Activated naive CD4-positive, alpha-beta T cell treated with anti-CD3 and anti-CD28 coated beads, Interleukin-2, amount 50 U/mL, for 72 hours (primary cell): ENCODE measurements at regions not wholly inside any gene's neighbourhood (a gene's known extent, or its start where the extent isn't known, plus 50 kb on each side); places are given as distances from the start of the nearest gene placed in this dataset.
"Not testable (repeated sequence)": the region's sequence is repeated elsewhere in the genome, so short reads cannot be mapped to it uniquely, and the experiment has no call there.

Experiments
- ATAC-seq, 2 donors: fragments of 150-1000 bp; cut with Tn5 transposase; 2 replicates each; pipeline ENCODE4 v1.10.0; 2021; ENCODE audit warnings: mild to moderate bottlenecking in 2 of 2, moderate library complexity in 2 of 2
- DNase-seq, 2 donors: peaks; one replicate each; pipeline ENCODE4 v3.0.0; 2021 to 2022; ENCODE audit warnings: low spot score in 2 of 2
- H3K27ac Mint-ChIP-seq, 2 donors: one replicate each; pipeline ENCODE4 v1.8.0; 2022; ENCODE audit warnings: mild to moderate bottlenecking in 2 of 2, mixed read lengths in 2 of 2
- H3K36me3 Mint-ChIP-seq, 2 donors: one replicate each; pipeline ENCODE4 v1.8.0; 2022; ENCODE audit warnings: mixed read lengths in 2 of 2
- H3K9me3 Mint-ChIP-seq, 2 donors: one replicate each; pipeline ENCODE4 v1.8.0; 2022; ENCODE audit warnings: mixed read lengths in 2 of 2

DNA sequence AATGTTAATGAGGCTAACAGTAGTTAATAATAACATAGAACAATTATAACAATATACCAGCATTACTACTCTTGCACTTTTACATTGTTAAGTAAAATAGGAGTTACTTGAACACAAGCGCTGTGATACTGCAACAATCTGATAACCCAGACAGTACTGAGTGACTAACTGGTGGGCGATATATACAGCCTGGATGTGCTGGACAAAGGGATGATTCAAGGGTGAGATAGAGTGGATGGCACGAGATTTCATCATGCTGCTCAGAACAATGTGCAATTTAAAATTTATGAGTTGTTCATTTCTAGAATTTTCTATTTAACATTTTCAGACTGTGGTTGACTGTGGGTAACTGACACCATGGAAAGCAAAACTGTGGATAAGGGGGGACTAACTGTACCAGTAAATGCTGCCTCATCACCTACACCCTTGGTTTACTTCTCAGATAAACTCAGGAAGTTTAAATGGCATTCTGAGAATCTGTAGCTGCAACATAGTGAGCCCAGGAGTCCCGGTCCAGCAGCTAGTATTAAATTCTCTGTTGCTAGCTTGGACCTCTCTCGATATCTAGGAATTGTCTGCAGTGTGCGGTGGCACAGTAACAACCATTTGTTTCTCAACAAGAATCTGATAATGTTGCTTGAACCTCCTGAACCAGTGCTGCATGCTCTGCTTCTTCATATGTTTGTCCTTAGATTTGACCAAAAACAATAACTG, 80.9 kb upstream of the SEC22B start:
- not testable (repeated sequence) for DNase-seq, H3K27ac Mint-ChIP-seq, H3K9me3 Mint-ChIP-seq, H3K36me3 Mint-ChIP-seq
- ATAC-seq = peak; percentile 60 to 93

DNA sequence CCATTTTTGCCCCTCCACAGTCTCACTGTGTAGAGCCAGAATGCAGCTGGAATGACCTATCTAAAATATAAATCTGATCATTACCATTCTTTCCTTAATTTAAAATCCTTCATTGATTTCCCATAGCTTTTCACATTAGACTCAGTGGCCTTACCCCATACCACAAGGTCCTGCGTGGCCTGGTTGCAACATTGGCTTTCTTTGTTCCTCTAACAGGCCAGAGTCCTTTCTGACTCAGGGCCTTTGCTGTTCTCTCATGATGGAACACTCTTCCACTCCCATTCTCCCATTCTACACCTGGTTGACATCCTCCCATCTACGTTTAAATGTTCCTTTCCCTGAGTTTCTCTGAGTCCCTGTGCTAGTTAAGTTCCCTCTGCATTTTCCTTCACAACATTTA, 74.4 kb upstream of the SEC22B start:
- H3K36me3 Mint-ChIP-seq, ATAC-seq, H3K27ac Mint-ChIP-seq, DNase-seq, H3K9me3 Mint-ChIP-seq: not testable (repeated sequence)

DNA sequence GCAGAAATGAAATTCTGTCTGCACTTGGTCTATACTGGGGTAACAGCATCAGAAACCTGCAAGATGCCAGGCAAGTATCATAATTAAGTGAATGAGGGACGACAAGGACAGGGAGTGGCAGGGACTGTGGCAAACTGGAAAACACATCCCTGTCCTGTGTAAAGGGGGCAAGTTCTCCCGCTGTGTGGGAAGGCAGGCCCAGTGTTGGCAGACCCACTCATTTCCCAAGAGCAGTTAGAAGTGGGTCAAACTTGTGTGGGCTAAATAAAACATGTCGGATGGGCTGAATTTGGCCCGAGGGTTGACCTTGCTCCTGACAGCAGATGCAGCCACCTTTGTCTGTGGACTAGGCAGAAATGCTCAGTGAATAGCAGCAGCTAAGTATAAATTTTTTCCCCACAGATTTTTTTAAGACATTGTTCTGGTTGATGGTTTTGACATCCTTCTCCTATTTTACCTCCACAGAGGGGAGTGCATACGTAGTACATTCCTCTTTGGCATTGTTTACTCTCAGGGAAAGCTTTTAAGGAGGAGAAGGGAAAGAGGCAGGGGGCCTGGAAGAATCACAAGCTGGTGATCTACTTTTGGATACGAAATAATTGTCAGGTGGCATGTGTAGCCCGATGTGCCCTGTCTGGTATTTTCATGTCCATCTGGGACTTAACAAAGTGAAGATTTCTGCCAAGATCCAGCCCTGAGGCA, 72.6 kb upstream of the SEC22B start:
- H3K9me3 Mint-ChIP-seq, H3K36me3 Mint-ChIP-seq, H3K27ac Mint-ChIP-seq, DNase-seq, ATAC-seq: not testable (repeated sequence)

DNA sequence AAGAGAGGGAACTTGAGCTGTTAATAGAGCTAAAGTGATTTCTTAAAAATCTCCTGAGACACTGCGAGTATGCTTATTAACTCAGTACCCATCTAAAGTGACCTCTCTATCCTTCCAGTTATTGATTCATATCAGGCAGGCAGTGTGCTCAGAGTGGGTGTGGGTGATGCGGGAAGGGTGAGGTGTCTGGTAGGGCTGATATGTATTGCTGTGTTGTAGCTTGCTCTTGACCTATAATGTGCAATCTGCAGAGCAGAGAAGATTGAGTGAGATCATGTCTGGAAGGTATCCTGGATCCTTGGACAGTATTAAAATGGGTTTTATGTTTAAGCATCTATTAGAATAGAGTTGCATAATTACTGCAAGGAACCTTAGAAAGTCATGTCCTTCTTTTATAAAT, 71.9 kb upstream of the SEC22B start:
- not testable (repeated sequence) for H3K27ac Mint-ChIP-seq, H3K9me3 Mint-ChIP-seq, ATAC-seq, DNase-seq, H3K36me3 Mint-ChIP-seq

DNA sequence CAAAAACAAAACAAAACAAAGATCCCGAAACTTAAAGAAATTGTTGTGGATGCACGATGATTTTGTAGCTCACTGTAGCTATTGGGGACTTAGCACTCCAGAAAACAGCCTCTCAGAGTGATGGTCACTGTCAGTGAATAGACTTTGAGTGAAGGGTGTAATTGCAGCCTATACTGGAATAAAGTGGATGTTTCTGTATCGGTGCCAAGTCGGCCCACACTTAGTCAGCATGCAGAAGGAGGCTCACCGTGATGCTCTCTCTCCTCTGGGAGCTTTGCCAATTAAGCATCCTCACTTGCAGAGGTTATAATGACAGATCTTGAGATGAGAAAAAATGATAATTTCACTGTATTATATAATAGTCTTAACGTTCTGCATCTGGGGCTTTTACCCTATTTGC, 67.5 kb upstream of the SEC22B start:
- DNase-seq, ATAC-seq, H3K9me3 Mint-ChIP-seq, H3K36me3 Mint-ChIP-seq, H3K27ac Mint-ChIP-seq: not testable (repeated sequence)

DNA sequence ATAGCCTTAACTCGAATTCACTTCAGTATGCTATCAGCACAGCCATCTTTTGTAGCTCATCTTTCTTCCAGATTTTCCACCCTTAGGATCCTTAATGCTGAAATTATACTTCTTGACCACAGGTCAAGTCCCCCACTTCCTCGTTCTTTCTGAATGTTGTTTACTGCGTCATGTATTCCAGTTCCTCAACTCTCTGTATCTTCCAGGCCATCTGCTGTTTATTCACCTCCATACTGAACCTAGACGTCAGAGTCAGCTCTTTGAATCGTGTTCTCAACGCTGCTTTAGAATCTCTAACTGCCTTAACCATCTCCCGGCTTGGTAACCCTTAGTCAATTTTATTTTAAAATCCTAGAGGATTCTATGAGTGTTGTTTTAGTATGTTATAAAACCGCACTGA, 66.3 kb upstream of the SEC22B start:
- not testable (repeated sequence) for ATAC-seq, H3K9me3 Mint-ChIP-seq, DNase-seq, H3K36me3 Mint-ChIP-seq, H3K27ac Mint-ChIP-seq

DNA sequence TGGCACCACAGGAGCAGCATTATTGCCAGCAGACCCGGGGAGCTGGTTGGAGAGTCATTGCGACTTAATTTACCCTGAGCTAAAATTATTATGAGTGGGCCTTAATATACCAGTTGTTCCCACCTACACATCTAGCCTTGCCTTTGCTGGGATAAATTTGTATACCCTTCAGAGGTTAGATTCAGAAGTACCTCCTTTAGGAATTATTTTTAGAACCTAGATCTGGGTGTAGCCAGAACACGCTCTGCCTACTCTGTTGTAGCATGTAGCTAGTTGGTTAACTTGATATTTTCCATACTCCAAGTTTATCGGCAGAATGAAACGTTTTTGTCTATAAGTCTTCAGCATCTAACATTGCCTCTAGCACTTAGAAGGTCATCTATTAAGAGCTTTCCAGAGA, 65.5 kb upstream of the SEC22B start:
- not testable (repeated sequence) for ATAC-seq, DNase-seq, H3K9me3 Mint-ChIP-seq, H3K36me3 Mint-ChIP-seq, H3K27ac Mint-ChIP-seq

DNA sequence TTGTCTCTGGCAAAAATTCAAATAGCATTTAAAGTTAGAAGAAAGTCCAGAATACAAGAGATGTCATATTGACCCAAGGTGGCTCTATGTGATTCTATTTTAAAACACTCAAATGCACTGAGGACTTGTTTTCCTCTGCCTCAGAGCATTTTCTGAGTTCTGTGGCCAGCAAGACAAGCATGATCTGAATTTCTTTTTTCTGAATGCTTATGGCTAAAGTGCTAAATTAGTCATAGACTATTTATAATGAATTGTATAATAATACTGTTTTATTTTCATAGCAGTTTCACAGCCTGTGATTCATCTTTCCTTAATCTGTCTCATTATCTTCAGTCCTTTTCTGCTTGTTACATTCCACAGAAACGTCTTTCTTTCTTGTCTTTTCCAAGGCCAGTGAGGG, 63.9 kb upstream of the SEC22B start:
- not testable (repeated sequence) for H3K9me3 Mint-ChIP-seq, ATAC-seq, H3K27ac Mint-ChIP-seq, H3K36me3 Mint-ChIP-seq, DNase-seq

DNA sequence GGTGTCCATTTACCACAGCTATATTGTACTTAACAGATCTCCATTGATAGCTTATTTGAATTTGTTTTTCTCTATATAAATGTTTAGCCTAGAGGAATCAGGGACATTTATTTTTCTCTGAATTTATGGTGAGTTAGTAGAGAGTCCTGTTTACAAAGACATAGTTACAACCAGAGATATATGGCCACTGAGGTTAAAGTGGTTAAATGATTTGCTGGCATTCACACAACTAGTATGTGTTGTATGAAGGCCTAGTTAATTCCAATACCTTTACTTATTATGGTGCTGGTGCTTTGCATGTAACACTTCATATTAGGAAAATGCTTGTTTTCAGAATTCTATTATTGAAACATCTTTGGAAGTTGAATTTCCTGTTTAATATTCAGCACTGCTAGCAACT, 63.0 kb upstream of the SEC22B start:
- DNase-seq, H3K9me3 Mint-ChIP-seq, H3K27ac Mint-ChIP-seq, H3K36me3 Mint-ChIP-seq: not testable (repeated sequence)
- peak in 1 of 2 donors; percentile 43 for ATAC-seq

DNA sequence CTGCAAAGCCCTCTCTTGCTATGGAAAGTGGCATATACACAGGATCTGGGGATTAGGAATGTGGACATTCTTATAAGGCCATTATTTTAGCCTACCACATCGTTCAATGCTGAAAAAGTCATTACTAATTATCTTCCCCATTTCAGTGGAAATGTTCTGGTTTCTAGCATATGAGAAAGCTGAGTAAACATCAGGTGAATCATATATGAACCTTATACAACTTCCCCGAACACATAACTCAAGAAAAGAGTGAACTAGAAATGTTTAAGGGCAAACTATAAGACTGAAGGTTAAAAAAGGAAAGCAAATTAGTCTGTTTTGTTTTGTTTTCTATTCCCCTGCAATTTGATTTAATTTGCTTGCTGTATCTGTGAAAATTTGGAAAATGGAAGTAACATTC, 62.5 kb upstream of the SEC22B start:
- H3K9me3 Mint-ChIP-seq, H3K36me3 Mint-ChIP-seq, DNase-seq, H3K27ac Mint-ChIP-seq: not testable (repeated sequence)
- ATAC-seq = peak in 1 of 2 donors; percentile 74

DNA sequence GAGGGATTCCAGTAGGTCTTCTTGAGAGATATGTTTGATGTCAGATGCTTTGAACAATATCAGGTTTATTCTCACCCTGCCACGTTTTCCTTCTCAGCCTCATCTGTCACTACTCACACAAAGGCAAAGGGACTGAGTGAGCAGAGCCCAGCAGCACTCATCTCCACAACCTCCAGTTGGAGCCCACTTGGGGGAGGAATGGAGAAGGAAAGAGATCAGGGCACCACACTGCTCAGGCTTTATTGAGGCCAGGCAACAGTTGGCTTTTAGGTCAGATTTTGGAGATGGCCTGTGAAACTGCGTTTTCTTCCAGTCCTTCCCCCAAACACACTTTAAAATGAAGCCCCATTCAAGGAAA, 57.3 kb upstream of the SEC22B start:
- ATAC-seq = peak in 1 of 2 donors; percentile 13
- H3K36me3 Mint-ChIP-seq = not testable (repeated sequence)

DNA sequence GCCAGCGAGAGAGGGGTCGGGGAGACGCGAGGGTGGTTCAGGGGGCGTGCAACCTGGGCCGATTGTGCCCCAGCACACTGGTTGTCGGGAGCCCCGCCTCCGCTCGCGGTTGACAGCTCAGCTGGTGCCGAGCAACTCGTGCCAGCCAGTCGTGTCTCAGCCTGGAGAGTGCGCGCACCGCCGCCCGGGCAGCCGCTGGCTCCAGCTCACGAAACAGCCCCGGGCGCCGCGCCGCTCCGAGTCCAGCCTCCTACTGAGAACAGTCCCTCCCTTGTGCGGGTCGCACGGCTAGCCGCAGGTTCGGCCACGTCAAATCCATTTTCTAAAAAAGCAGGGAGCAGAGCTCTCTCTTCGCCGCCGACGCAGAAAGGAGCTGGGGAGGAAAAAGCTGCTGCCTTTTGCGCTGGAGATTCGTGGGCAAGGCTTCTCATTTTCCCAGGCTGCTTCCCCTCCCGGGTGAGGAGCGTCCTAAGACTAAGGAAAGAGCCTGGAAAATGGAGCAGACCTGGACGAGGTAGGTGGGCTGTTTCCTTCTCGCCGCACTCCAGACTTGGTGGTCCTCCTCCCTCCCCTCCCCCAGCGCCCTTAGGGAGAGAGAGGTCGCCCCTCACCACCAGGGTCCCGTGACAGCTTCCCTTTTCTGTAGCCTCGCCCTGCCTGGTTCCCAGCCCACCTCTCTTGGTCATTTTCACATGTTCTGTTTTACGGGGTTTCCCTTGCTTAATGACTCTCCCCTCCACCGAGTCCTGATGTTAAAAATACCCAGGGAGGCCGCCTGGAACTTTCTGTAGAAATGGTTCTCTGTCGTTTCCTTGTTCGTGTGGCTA, 56.7 kb upstream of the SEC22B start:
- H3K27ac Mint-ChIP-seq, H3K9me3 Mint-ChIP-seq, DNase-seq, H3K36me3 Mint-ChIP-seq: not testable (repeated sequence)
- peak; percentile 94 to 95 for ATAC-seq

More for the DNA sequence above, 57.3 kb upstream of the SEC22B start:
- not testable (repeated sequence) for DNase-seq, H3K27ac Mint-ChIP-seq, H3K9me3 Mint-ChIP-seq

DNA sequence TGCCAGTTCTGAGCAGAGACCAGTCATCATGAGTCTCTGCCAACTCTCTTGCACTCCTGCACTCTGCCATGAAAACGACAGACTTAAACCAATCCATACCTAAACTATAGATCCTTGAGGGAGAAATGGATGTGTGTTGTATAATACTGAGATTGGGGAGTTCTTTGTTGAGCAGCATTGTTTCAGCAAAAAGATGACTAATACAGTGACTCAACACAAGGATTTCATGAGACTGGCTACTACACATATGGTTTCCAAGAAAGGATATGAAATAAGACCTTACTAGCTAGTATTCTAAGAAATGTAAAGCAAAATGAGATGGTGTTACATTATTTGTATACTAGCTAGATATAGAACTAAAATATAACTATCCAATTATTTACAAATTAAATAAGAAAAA, 53.5 kb upstream of the SEC22B start:
- H3K9me3 Mint-ChIP-seq, H3K27ac Mint-ChIP-seq, DNase-seq, H3K36me3 Mint-ChIP-seq: not testable (repeated sequence)
- peak; percentile 36 to 75 for ATAC-seq
